ENCODE measurements at regions not wholly inside any gene's neighbourhood (a gene's known extent, or its start where the extent isn't known, plus 50 kb on each side); places are given as distances from the start of the nearest gene placed in this dataset.

- DNase-seq: no peak
Observed at GRCh38 chr10:3908183-3908582, 123.2 kb upstream of the KLF6 start.

GRCh38 chr10:3907514-3907913 is 122.5 kb upstream of the KLF6 start:
- no peak for DNase-seq

GRCh38 chr10:3906511-3907111 is 121.6 kb upstream of the KLF6 start:
- peak; percentile 62 for DNase-seq

GRCh38 chr10:3904419-3904960 is 119.5 kb upstream of the KLF6 start:
- no peak for DNase-seq

- DNase-seq: peak; percentile 66
Observed at GRCh38 chr10:3902809-3903410, 117.9 kb upstream of the KLF6 start.

- DNase-seq: peak; percentile 54
Observed at GRCh38 chr10:3902054-3902808, 117.2 kb upstream of the KLF6 start.

GRCh38 chr10:3901370-3901769 is 116.4 kb upstream of the KLF6 start:
- no peak for DNase-seq

GRCh38 chr10:3900391-3900790 is 115.4 kb upstream of the KLF6 start:
- no peak for DNase-seq

- no peak for DNase-seq
Observed at GRCh38 chr10:3898821-3899220, 113.8 kb upstream of the KLF6 start.

- peak; percentile 77 for DNase-seq
Observed at GRCh38 chr10:3897156-3897555, 112.1 kb upstream of the KLF6 start.

GRCh38 chr10:3896161-3896560 is 111.2 kb upstream of the KLF6 start:
- DNase-seq: no peak

- peak; percentile 41 for DNase-seq
Observed at GRCh38 chr10:3895045-3895631, 110.1 kb upstream of the KLF6 start.

GRCh38 chr10:3893901-3894563 is 109.0 kb upstream of the KLF6 start:
- DNase-seq: peak; percentile 25

- DNase-seq: peak; percentile 60
Observed at GRCh38 chr10:3892440-3893425, 107.7 kb upstream of the KLF6 start.

GRCh38 chr10:3891396-3891795 is 106.4 kb upstream of the KLF6 start:
- DNase-seq: no peak

GRCh38 chr10:3890602-3891352 is 105.8 kb upstream of the KLF6 start:
- DNase-seq: no peak

GRCh38 chr10:3889961-3890522 is 105.0 kb upstream of the KLF6 start:
- peak; percentile 75 for DNase-seq

- peak; percentile 90 for DNase-seq
Observed at GRCh38 chr10:3887885-3888476, 103.0 kb upstream of the KLF6 start.

- no peak for DNase-seq
Observed at GRCh38 chr10:3887404-3887803, 102.4 kb upstream of the KLF6 start.

- DNase-seq: peak; percentile 87
Observed at GRCh38 chr10:3886641-3887251, 101.7 kb upstream of the KLF6 start.

All from fibroblast of skin of right quadriceps (primary cell).